Activated naive CD8-positive, alpha-beta T cell treated with anti-CD3 and anti-CD28 coated beads, Interleukin-2, amount 50 U/mL, for 24 hours (primary cell): ENCODE measurements at regions not wholly inside any gene's neighbourhood (a gene's known extent, or its start where the extent isn't known, plus 50 kb on each side); places are given as distances from the start of the nearest gene placed in this dataset.

ENCODE experiments used
- ATAC-seq: fragments of 150-1000 bp; cut with Tn5 transposase; one replicate; pipeline ENCODE4 v1.10.0; 2021
- DNase-seq: peaks from one replicate; pipeline ENCODE4 v3.0.0; 2021
- H3K27ac Mint-ChIP-seq: one replicate; pipeline ENCODE4 v1.8.0; 2021; ENCODE audit warnings: mild to moderate bottlenecking, mixed read lengths
- H3K27me3 Mint-ChIP-seq: one replicate; pipeline ENCODE4 v1.8.0; 2021; ENCODE audit warnings: mixed read lengths
- H3K36me3 Mint-ChIP-seq: one replicate; pipeline ENCODE4 v1.8.0; 2021; ENCODE audit warnings: low read depth, mixed read lengths
- H3K4me1 Mint-ChIP-seq: one replicate; pipeline ENCODE4 v1.8.0; 2021; ENCODE audit warnings: mixed read lengths
- H3K4me3 Mint-ChIP-seq: one replicate; pipeline ENCODE4 v1.8.0; 2021; ENCODE audit warnings: mild to moderate bottlenecking, moderate library complexity, mixed read lengths
- H3K9me3 Mint-ChIP-seq: one replicate; pipeline ENCODE4 v1.8.0; 2021; ENCODE audit warnings: mixed read lengths

- DNase-seq (no peak), ATAC-seq (no peak)
- Mint-ChIP-seq H3K4me3 (no peak overlapping the region), H3K9me3 (peaks cover 2% of the 10 kb centered on the region), H3K27ac (no peak overlapping the region), H3K27me3 (peaks cover 3% of the 10 kb centered on the region), H3K4me1 (no peaks in the 10 kb centered on the region), H3K36me3 (no peaks in the 10 kb centered on the region)
Observed at GRCh38 chr2:3073041-3073595, 304.5 kb downstream of the EIPR1 start.

GRCh38 chr2:3071685-3072263 is 305.8 kb downstream of the EIPR1 start:
- H3K4me3 Mint-ChIP-seq, result no peak overlapping the region
- no peaks in the 10 kb centered on the region for H3K4me1 Mint-ChIP-seq
- DNase-seq (no peak), ATAC-seq (no peak)
- no peaks in the 10 kb centered on the region for H3K36me3 Mint-ChIP-seq
- H3K27ac Mint-ChIP-seq, result no peak overlapping the region
- H3K27me3 Mint-ChIP-seq, result peaks cover 4% of the 10 kb centered on the region
- peaks cover 3% of the 10 kb centered on the region for H3K9me3 Mint-ChIP-seq

DNA sequence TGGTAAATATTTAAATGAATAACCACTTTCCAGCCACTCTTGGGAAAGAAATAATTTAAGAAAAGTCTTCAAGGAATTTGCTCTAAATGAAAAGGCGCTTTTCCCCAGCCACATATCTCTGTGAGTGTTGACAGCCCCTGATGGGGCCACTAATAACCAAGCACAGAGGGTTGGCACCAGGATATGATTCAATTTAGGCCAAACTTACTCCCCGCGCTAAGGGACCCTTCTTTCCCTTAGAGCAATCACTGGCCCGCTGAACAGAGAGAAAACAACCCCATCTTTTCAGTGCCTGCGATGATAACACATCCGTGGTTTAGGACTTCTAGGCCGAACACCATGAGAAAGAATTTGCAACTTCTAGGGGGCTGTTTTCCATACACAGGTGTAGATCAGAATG is 310.8 kb downstream of the EIPR1 start:
- Mint-ChIP-seq H3K27ac (no peak overlapping the region), H3K4me1 (no peaks in the 10 kb centered on the region), H3K9me3 (peaks cover 3% of the 10 kb centered on the region), H3K27me3 (peaks cover 9% of the 10 kb centered on the region), H3K36me3 (no peaks in the 10 kb centered on the region), H3K4me3 (no peak overlapping the region)
- DNase-seq, result no peak
- ATAC-seq, result no peak

- ATAC-seq, result no peak
- peaks cover 8% of the 10 kb centered on the region for H3K27me3 Mint-ChIP-seq
- H3K9me3 Mint-ChIP-seq, result peaks cover 3% of the 10 kb centered on the region
- H3K4me1 Mint-ChIP-seq, result no peaks in the 10 kb centered on the region
- H3K4me3 Mint-ChIP-seq, result no peak overlapping the region
- H3K36me3 Mint-ChIP-seq, result no peaks in the 10 kb centered on the region
- no peak overlapping the region for H3K27ac Mint-ChIP-seq
- DNase-seq, result no peak
Observed at GRCh38 chr2:3065928-3066327, 311.7 kb downstream of the EIPR1 start.

DNA sequence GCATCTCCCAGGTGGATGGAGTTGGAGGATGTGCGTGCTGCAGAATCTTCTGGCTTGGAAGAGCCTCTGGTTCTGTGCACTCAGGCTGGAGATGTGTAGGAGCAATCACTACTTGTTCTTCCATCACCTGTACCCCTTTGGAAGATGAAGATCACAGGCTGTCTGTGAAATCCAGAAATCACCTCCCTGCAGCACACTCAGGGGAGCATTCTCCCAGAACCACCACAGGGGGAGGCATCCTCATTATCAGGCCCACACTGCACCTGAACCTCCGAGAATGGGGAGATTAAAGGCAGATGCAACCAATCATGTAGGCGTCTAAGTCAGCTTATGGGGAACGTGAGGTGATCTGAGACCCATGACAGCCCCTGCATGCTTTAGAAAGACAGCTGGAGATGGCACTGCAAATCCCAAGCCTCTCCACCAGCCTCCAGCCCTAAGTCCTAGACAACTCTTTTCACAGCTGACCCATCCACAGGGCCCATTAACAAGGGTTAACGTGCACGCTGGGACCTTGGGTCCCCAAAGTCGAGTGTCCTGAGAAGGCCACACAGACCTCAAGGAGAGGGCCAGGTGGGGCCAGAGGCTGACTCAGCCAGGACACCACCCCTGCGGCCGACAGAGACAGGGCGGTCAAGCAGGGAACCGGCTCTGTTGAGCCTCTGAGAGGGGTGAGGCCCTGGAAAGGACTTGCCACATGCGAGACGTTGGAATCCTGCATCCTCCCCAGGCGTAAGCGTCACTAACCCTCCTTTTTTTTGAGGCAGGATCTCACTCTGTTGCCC is 314.9 kb downstream of the EIPR1 start:
- Mint-ChIP-seq H3K4me3 (no peak overlapping the region), H3K27ac (no peak overlapping the region), H3K27me3 (peaks cover 5% of the 10 kb centered on the region), H3K36me3 (no peaks in the 10 kb centered on the region), H3K4me1 (no peaks in the 10 kb centered on the region), H3K9me3 (peaks cover 3% of the 10 kb centered on the region)
- DNase-seq, result no peak
- ATAC-seq, result no peak

DNA sequence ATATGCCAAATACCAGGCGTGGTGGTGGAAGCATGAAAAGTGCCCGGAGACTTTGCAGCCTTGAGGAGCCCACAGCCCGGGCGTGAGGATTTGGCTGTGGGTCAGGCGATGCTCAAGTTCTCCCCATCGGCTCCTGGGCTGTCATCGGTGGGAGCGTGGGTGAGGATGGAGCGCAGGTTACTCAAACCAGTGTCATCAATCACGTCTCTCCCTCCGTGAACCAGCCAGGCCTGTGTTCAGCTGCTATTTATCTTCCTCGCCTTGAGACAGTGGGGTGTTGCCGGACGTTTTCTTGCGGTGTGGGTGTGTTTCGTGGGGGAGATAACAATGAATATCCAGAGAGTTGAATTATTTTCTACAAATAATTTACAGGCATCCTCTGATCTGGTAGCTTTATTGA is 317.6 kb downstream of the EIPR1 start:
- peaks cover 3% of the 10 kb centered on the region for H3K27me3 Mint-ChIP-seq
- peaks cover 11% of the 10 kb centered on the region for H3K9me3 Mint-ChIP-seq
- DNase-seq (no peak), ATAC-seq (no peak)
- no peak overlapping the region for H3K27ac Mint-ChIP-seq
- H3K4me1 Mint-ChIP-seq, result no peaks in the 10 kb centered on the region
- no peak overlapping the region for H3K4me3 Mint-ChIP-seq
- no peaks in the 10 kb centered on the region for H3K36me3 Mint-ChIP-seq

GRCh38 chr2:3059141-3059925 is 318.3 kb downstream of the EIPR1 start:
- H3K36me3 Mint-ChIP-seq, result no peaks in the 10 kb centered on the region
- H3K4me1 Mint-ChIP-seq, result no peaks in the 10 kb centered on the region
- H3K4me3 Mint-ChIP-seq, result no peak overlapping the region
- H3K27me3 Mint-ChIP-seq, result no peaks in the 10 kb centered on the region
- DNase-seq (no peak), ATAC-seq (no peak)
- peaks cover 11% of the 10 kb centered on the region for H3K9me3 Mint-ChIP-seq
- H3K27ac Mint-ChIP-seq, result no peak overlapping the region

DNA sequence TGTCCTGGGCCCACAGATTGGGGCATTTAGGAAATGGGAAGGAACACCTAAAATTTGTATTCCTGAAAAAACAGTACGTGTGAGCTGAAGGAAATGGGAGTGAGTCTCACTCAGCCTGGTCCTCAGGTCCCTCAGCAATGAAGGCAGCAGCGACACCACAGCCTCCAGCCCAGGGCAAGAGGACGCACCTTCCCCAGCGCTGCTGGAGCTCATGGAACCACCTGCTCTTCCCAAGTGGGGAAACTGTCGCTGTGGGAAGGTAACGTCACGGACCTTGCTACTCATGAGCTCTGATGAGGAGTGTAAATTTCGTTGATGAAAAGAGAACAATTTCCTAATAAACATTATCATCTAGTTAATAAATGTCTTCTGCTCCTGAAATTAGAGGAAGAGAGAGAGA is 323.6 kb downstream of the EIPR1 start:
- no peaks in the 10 kb centered on the region for H3K4me1 Mint-ChIP-seq
- no peak overlapping the region for H3K27ac Mint-ChIP-seq
- H3K4me3 Mint-ChIP-seq, result no peak overlapping the region
- H3K9me3 Mint-ChIP-seq, result peaks cover 11% of the 10 kb centered on the region
- no peaks in the 10 kb centered on the region for H3K36me3 Mint-ChIP-seq
- ATAC-seq (no peak), DNase-seq (no peak)
- H3K27me3 Mint-ChIP-seq, result no peaks in the 10 kb centered on the region

DNA sequence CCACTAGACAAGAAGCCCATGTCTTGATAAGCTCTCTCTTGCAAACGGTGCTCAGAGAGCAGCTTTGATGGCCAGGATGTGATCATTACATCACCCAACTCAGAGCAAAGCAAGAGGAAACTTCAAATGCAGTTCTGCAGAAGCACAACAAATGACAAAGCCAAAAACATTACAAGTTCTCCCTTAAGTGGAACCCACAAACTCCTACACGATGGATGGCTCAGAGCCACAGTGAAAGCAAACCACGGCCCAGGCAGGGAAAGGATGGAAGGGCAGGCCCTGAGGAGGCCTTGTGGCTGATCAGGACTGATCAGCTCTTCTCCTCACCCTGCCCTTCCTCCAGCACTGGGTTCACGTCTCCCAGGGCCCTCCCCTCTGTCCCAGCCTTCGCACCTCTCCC is 326.4 kb downstream of the EIPR1 start:
- Mint-ChIP-seq H3K9me3 (peaks cover 1% of the 10 kb centered on the region), H3K27ac (no peak overlapping the region), H3K27me3 (peaks cover 2% of the 10 kb centered on the region), H3K4me1 (no peaks in the 10 kb centered on the region), H3K36me3 (no peaks in the 10 kb centered on the region), H3K4me3 (no peak overlapping the region)
- DNase-seq (no peak), ATAC-seq (peak; percentile 43)

DNA sequence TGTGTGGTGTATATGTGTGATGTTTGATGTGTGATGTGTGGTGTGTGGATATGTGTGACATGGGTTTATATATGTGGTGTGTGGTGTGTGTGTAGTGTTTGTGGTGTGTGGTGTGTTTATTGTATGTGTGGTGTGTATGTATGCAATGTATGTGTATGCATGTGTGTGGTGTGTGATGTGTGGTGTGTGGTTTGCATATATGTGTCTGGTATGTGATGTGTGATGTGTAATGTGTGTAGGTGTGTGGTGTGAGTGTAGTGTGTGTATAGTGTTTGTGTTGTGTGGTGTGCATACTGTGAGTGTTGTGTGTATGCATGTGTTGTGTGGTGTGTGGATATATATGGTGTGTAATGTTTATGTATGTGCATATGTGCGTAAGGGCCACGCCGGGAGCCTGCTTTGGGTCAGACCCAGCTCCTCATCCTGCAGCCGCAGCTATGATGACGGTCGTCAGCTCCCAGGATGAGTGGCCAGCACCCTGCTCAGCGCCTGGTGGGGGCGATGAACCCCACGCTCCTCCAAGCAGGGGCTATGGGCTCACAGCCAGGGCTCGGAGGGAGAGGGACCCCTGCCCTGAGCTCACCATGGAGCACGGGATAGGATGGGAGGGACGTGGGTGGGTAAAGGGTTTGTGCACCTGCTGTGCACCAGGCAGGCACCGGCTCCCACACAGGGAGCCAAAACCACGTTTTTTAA is 331.3 kb downstream of the EIPR1 start:
- Mint-ChIP-seq H3K27ac (no peak overlapping the region), H3K36me3 (no peaks in the 10 kb centered on the region), H3K4me3 (no peak overlapping the region)

GRCh38 chr2:3045318-3045921 is 332.2 kb downstream of the EIPR1 start:
- no peak overlapping the region for H3K4me3 Mint-ChIP-seq
- H3K9me3 Mint-ChIP-seq, result no peaks in the 10 kb centered on the region
- DNase-seq (no peak), ATAC-seq (no peak)
- H3K36me3 Mint-ChIP-seq, result no peaks in the 10 kb centered on the region
- no peak overlapping the region for H3K27ac Mint-ChIP-seq
- H3K27me3 Mint-ChIP-seq, result peaks cover 2% of the 10 kb centered on the region
- no peaks in the 10 kb centered on the region for H3K4me1 Mint-ChIP-seq

More for the DNA sequence above, 331.3 kb downstream of the EIPR1 start:
- Mint-ChIP-seq H3K4me1 (no peaks in the 10 kb centered on the region), H3K27me3 (peaks cover 2% of the 10 kb centered on the region), H3K9me3 (no peaks in the 10 kb centered on the region)
- ATAC-seq (no peak), DNase-seq (no peak)

DNA sequence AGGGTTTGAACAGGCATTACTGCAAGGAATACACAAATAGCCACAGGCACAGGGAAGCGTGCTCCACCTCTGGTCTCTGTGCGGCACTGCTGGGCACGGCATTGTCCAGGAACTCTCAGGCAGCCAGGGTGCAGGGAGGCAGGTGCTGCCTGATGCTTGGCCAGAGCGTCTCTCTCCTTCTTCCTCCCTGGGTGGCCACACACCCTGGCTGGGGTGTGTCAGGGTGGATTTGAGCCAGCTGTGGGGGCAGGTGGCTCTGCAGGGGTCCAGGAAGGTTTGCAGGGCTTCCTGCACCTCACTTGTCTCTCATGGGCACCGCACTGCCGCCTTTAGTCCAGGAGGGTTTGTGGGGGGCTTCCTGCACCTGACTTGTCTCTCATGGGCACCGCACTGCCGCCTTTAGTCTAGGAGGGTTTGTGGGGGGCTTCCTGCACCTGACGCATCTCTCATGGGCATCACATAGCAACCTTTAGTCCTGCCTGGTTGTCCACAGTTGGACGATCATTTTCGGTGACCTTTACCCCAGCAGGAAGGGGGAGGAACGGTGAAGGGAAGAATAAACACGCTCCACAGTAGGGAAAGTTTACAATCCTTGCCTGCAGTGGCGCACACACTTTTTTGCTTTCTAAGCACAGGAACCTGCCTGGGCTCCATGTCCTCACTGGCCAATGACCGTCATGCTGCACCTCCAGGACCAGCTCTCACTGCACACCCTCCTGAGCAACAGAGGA is 332.9 kb downstream of the EIPR1 start:
- ATAC-seq (no peak), DNase-seq (no peak)
- H3K27me3 Mint-ChIP-seq, result peaks cover 2% of the 10 kb centered on the region
- H3K27ac Mint-ChIP-seq, result no peak overlapping the region
- no peaks in the 10 kb centered on the region for H3K9me3 Mint-ChIP-seq
- no peak overlapping the region for H3K4me3 Mint-ChIP-seq
- no peaks in the 10 kb centered on the region for H3K36me3 Mint-ChIP-seq
- H3K4me1 Mint-ChIP-seq, result no peaks in the 10 kb centered on the region

DNA sequence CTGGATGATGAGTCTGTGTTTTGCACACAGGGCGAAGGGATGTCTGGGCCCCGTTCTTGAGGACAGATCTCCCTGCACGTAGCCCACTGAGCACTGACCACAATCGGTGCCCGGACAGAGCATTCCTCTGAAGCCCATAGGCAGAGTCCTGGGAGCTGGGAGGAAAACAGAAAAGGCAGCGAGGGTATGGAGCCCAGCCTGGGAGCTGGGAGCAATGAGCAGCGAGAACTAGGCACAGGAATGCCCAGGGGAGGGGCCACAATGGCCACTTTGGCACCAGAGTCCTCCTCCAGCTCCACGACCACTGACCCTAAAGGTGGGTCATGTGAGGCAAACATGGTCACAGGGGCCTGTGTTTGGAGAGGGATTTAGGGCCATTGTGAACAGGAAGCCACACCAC is 333.9 kb downstream of the EIPR1 start:
- no peaks in the 10 kb centered on the region for H3K4me1 Mint-ChIP-seq
- no peak for ATAC-seq

More for the DNA sequence above, 333.9 kb downstream of the EIPR1 start:
- H3K36me3 Mint-ChIP-seq, result no peaks in the 10 kb centered on the region
- DNase-seq, result no peak
- no peaks in the 10 kb centered on the region for H3K9me3 Mint-ChIP-seq
- no peak overlapping the region for H3K27ac Mint-ChIP-seq
- no peak overlapping the region for H3K4me3 Mint-ChIP-seq
- H3K27me3 Mint-ChIP-seq, result peaks cover 2% of the 10 kb centered on the region
